Upper lobe of right lung (tissue), 1 donor: ENCODE measurements at regions not wholly inside any gene's neighbourhood (a gene's known extent, or its start where the extent isn't known, plus 50 kb on each side); places are given as distances from the start of the nearest gene placed in this dataset.
"Not testable (repeated sequence)": the region's sequence is repeated elsewhere in the genome, so short reads cannot be mapped to it uniquely, and the experiment has no call there.

Experiments
- ATAC-seq: fragments of 200-7000 bp; cut with Tn5 transposase; one replicate; pipeline ENCODE4 v1.9.1; 2020; ENCODE audit warnings: mild to moderate bottlenecking, moderate library complexity
- DNase-seq: peaks from one replicate; pipeline ENCODE4 v3.0.0-alpha.2; 2020
- H3K27ac ChIP-seq: fragments of 200-600 bp; one replicate; pipeline ENCODE4 v1.8.0; 2022
- H3K27me3 ChIP-seq: fragments of 200-600 bp; one replicate; pipeline ENCODE4 v1.8.0; 2022; ENCODE audit warnings: mild to moderate bottlenecking
- H3K36me3 ChIP-seq: fragments of 200-600 bp; one replicate; pipeline ENCODE4 v1.8.0; 2022
- H3K4me1 ChIP-seq: fragments of 200-600 bp; one replicate; pipeline ENCODE4 v1.8.0; 2022
- H3K4me3 ChIP-seq: fragments of 200-600 bp; one replicate; pipeline ENCODE4 v1.8.0; 2022; ENCODE audit warnings: mild to moderate bottlenecking
- H3K9me3 ChIP-seq: fragments of 200-600 bp; one replicate; pipeline ENCODE4 v1.8.0; 2022
- CTCF ChIP-seq: fragments of 200-600 bp; IDR thresholded peaks from one replicate; pipeline ENCODE4 v1.8.0; 2022; ENCODE audit warnings: antibody characterized with exemption
- intact Hi-C: fragments of 100-400 bp; cut with DNase I; formaldehyde crosslinking; loops from one replicate; pipeline ENCODE4 v1.11.0; 2022
- donor health status: DM: no; HTN: yes; CAD: no; lungs with severe emphysema.

- Histone ChIP-seq H3K36me3 (no peaks in the 10 kb centered on the region), H3K27ac (no peak overlapping the region)
- no peak for DNase-seq
These were observed 165.1 kb upstream of the CACNA1E start for GRCh38 chr1:181318022-181318857.

GRCh38 chr1:181318858-181319235, 164.5 kb upstream of the CACNA1E start:
- Histone ChIP-seq H3K9me3 (no peaks in the 10 kb centered on the region), H3K27ac (no peak overlapping the region), H3K36me3 (no peaks in the 10 kb centered on the region), H3K4me1 (no peaks in the 10 kb centered on the region), H3K27me3 (peaks cover 62% of the 10 kb centered on the region), H3K4me3 (no peak overlapping the region)
- TF ChIP-seq CTCF: no peak
- DNase-seq (no peak), ATAC-seq (no peak)
- intact Hi-C loops: no loop called here

More at GRCh38 chr1:181318022-181318857, 165.1 kb upstream of the CACNA1E start:
- no peaks in the 10 kb centered on the region for H3K9me3 ChIP-seq
- ATAC-seq: no peak
- no peaks in the 10 kb centered on the region for H3K4me1 ChIP-seq
- peaks cover 68% of the 10 kb centered on the region for H3K27me3 ChIP-seq
- intact Hi-C loops: no loop called here
- H3K4me3 ChIP-seq: no peak overlapping the region
- no peak for TF ChIP-seq CTCF

GRCh38 chr1:181319907-181320306, 163.4 kb upstream of the CACNA1E start:
- TF ChIP-seq CTCF: no peak
- Histone ChIP-seq H3K27me3 (peaks cover 52% of the 10 kb centered on the region), H3K27ac (no peak overlapping the region), H3K36me3 (no peaks in the 10 kb centered on the region), H3K4me3 (no peak overlapping the region), H3K9me3 (no peaks in the 10 kb centered on the region), H3K4me1 (no peaks in the 10 kb centered on the region)
- no peak for ATAC-seq
- intact Hi-C loops: no loop called here
- no peak for DNase-seq

- intact Hi-C loops: no loop called here
- no peak overlapping the region for H3K27ac ChIP-seq
- ATAC-seq (no peak), DNase-seq (no peak)
- H3K27me3 ChIP-seq: peaks cover 6% of the 10 kb centered on the region
- no peaks in the 10 kb centered on the region for H3K36me3 ChIP-seq
- H3K9me3 ChIP-seq: no peaks in the 10 kb centered on the region
- no peaks in the 10 kb centered on the region for H3K4me1 ChIP-seq
- H3K4me3 ChIP-seq: no peak overlapping the region
- no peak for TF ChIP-seq CTCF
These were observed 158.3 kb upstream of the CACNA1E start for GRCh38 chr1:181324797-181325616.

GRCh38 chr1:181325765-181326164, 157.6 kb upstream of the CACNA1E start:
- DNase-seq, H3K36me3 ChIP-seq, H3K9me3 ChIP-seq, H3K4me3 ChIP-seq, H3K27me3 ChIP-seq, H3K4me1 ChIP-seq, intact Hi-C loops, H3K27ac ChIP-seq, ATAC-seq: not testable (repeated sequence)

- Histone ChIP-seq H3K27ac (no peak overlapping the region), H3K9me3 (no peaks in the 10 kb centered on the region), H3K36me3 (no peaks in the 10 kb centered on the region), H3K4me1 (no peaks in the 10 kb centered on the region), H3K27me3 (no peaks in the 10 kb centered on the region), H3K4me3 (no peak overlapping the region)
- ATAC-seq (no peak), DNase-seq (no peak)
- TF ChIP-seq CTCF: no peak
- intact Hi-C loops: no loop called here
These were observed 157.0 kb upstream of the CACNA1E start for GRCh38 chr1:181326348-181326747.
